IMR-90 (cell line): ENCODE measurements at regions not wholly inside any gene's neighbourhood (a gene's known extent, or its start where the extent isn't known, plus 50 kb on each side); places are given as distances from the start of the nearest gene placed in this dataset.

Experiments used
- ATAC-seq: fragments of 200-7000 bp; cut with Tn5 transposase; 2 replicates; pipeline ENCODE4 v1.9.1; 2020; ENCODE audit warnings: low read depth, mild to moderate bottlenecking, moderate library complexity
- BruUV-seq: library from RNA; stranded (reverse); fragments of 400-500 nt; replicated peaks from 2 replicates; lab custom pipeline; 2021; lab: Mats Ljungman, UMichigan
- CTCF ChIA-PET: fragments of 300-600 bp; formaldehyde crosslinking; extraction: SDS; loops from one replicate; lab custom pipeline; 2021; ENCODE audit warnings: antibody characterized with exemption; lab: Yijun Ruan, JAX
- POLR2A ChIA-PET: fragments of 300-600 bp; sonication (Branson Sonifier 250); formaldehyde crosslinking; loops from one replicate; lab custom pipeline; 2022; ENCODE audit warnings: antibody characterized with exemption; ENCODE audit not compliant: unreplicated experiment; lab: Charles Lee
- DNase-seq: peaks from one replicate; pipeline ENCODE4 v3.0.0; 2013
- H2AFZ ChIP-seq: replicated peaks from 2 replicates; pipeline ENCODE3; 2013; ENCODE audit warnings: low read length, mild to moderate bottlenecking; ENCODE audit not compliant: poor library complexity
- H2AK5ac ChIP-seq: 2 replicates; pipeline ENCODE4 v1.6.1; 2013; ENCODE audit warnings: low read depth, low read length, inconsistent platforms
- H2AK9ac ChIP-seq: replicated peaks from 2 replicates; pipeline ENCODE3; 2013; ENCODE audit warnings: mild to moderate bottlenecking, low read depth, low read length, moderate library complexity; ENCODE audit not compliant: poor library complexity
- H2BK120ac ChIP-seq: 2 replicates; pipeline ENCODE4 v1.6.1; 2013; ENCODE audit warnings: low read depth, low read length, inconsistent platforms
- H2BK15ac ChIP-seq: 3 replicates; pipeline ENCODE4 v1.6.1; 2013; ENCODE audit warnings: low read depth, low read length, inconsistent platforms
- H2BK20ac ChIP-seq: 2 replicates; pipeline ENCODE4 v1.6.1; 2013; ENCODE audit warnings: low read depth, mild to moderate bottlenecking, inconsistent platforms, low read length, moderate library complexity
- H2BK5ac ChIP-seq: 2 replicates; pipeline ENCODE4 v1.6.1; 2013; ENCODE audit warnings: mild to moderate bottlenecking, low read depth, low read length, inconsistent platforms; ENCODE audit not compliant: poor library complexity, severe bottlenecking
- H3K14ac ChIP-seq: replicated peaks from 2 replicates; pipeline ENCODE4 v1.6.1; 2013; ENCODE audit warnings: low read depth, low read length, inconsistent platforms
- H3K18ac ChIP-seq: 2 replicates; pipeline ENCODE4 v1.6.1; 2013; ENCODE audit warnings: low read depth, low read length, control low read depth
- H3K23ac ChIP-seq: 2 replicates; pipeline ENCODE4 v1.6.1; 2013; ENCODE audit warnings: low read depth, low read length, inconsistent platforms
- H3K27ac ChIP-seq: 2 replicates; pipeline ENCODE4 v1.5.1; 2013; ENCODE audit warnings: mild to moderate bottlenecking, control low read depth, low read length; ENCODE audit not compliant: insufficient read depth
- H3K27me3 ChIP-seq: 2 replicates; pipeline ENCODE4 v1.6.1; 2013; ENCODE audit warnings: low read length; ENCODE audit not compliant: control insufficient read depth, insufficient read depth
- H3K36me3 ChIP-seq: 2 replicates; pipeline ENCODE4 v1.6.1; 2013; ENCODE audit warnings: low read length, mixed read lengths; ENCODE audit not compliant: control insufficient read depth, insufficient read depth
- H3K4ac ChIP-seq: 2 replicates; pipeline ENCODE4 v1.6.1; 2013; ENCODE audit warnings: low read depth, low read length, inconsistent platforms
- H3K4me1 ChIP-seq: 2 replicates; pipeline ENCODE4 v1.6.1; 2013; ENCODE audit warnings: low read length, mixed read lengths; ENCODE audit not compliant: control insufficient read depth, insufficient read depth
- H3K4me2 ChIP-seq: 2 replicates; pipeline ENCODE4 v1.6.1; 2013; ENCODE audit warnings: low read depth, mild to moderate bottlenecking, control low read depth, low read length, moderate library complexity
- H3K4me3 ChIP-seq: 2 replicates; pipeline ENCODE4 v1.5.1; 2013; ENCODE audit warnings: low read depth, mild to moderate bottlenecking, control low read depth, low read length, moderate library complexity; ENCODE audit not compliant: insufficient read depth
- H3K56ac ChIP-seq: 2 replicates; pipeline ENCODE4 v1.6.1; 2013; ENCODE audit warnings: low read length, inconsistent platforms; ENCODE audit not compliant: insufficient read depth; ENCODE audit errors: extremely low read depth
- H3K79me1 ChIP-seq, 2 experiments: 2 replicates each; pipeline ENCODE4 v1.6.1; 2013; ENCODE audit warnings: low read length in 2 of 2, inconsistent platforms in 1 of 2, low read depth in 1 of 2
- H3K9ac ChIP-seq: 2 replicates; pipeline ENCODE4 v1.6.1; 2013; ENCODE audit warnings: low read depth, low read length, control low read depth
- H3K9me1 ChIP-seq: 2 replicates; pipeline ENCODE4 v1.6.1; 2013; ENCODE audit warnings: low read length, inconsistent platforms; ENCODE audit not compliant: insufficient read depth
- H3K9me3 ChIP-seq: 2 replicates; pipeline ENCODE4 v1.6.1; 2013; ENCODE audit warnings: low read length; ENCODE audit not compliant: control insufficient read depth, insufficient read depth
- H4K20me1 ChIP-seq: 2 replicates; pipeline ENCODE4 v1.6.1; 2013; ENCODE audit warnings: low read length, inconsistent platforms; ENCODE audit not compliant: insufficient read depth
- H4K5ac ChIP-seq: 2 replicates; pipeline ENCODE4 v1.6.1; 2013; ENCODE audit warnings: mild to moderate bottlenecking, low read depth, low read length, control low read depth
- H4K8ac ChIP-seq, 2 experiments: 2 replicates each; pipeline ENCODE4 v1.6.1; 2013; ENCODE audit warnings: low read depth in 2 of 2, low read length in 2 of 2, control low read depth in 1 of 2, inconsistent platforms in 1 of 2
- H4K91ac ChIP-seq: 2 replicates; pipeline ENCODE4 v1.6.1; 2013; ENCODE audit warnings: low read depth, low read length, inconsistent platforms; ENCODE audit not compliant: insufficient read depth
- BHLHE40 ChIP-seq: fragments of 150-350 bp; IDR thresholded peaks from 2 replicates; pipeline ENCODE4 v1.6.1; 2016; ENCODE audit warnings: mild to moderate bottlenecking, low read depth, low read length
- CEBPB ChIP-seq: IDR thresholded peaks from 2 replicates; pipeline ENCODE4 v1.6.1; 2012; ENCODE audit warnings: low read depth, low read length, improper control_type of control experiment
- NFE2L2 ChIP-seq: fragments of 150-350 bp; IDR thresholded peaks from 2 replicates; pipeline ENCODE4 v1.6.1; 2016; ENCODE audit warnings: low read depth, mild to moderate bottlenecking, low read length
- POLR2A ChIP-seq: IDR thresholded peaks from 2 replicates; pipeline ENCODE4 v1.6.1; 2012; ENCODE audit warnings: mild to moderate bottlenecking, low read depth, low read length
- RAD21 ChIP-seq: IDR thresholded peaks from 2 replicates; pipeline ENCODE4 v1.6.1; 2012; ENCODE audit warnings: low read length, improper control_type of control experiment
- RFX5 ChIP-seq: IDR thresholded peaks from 2 replicates; pipeline ENCODE4 v1.8.0; 2012; ENCODE audit warnings: low read depth, mild to moderate bottlenecking, low read length, moderate library complexity
- SMC3 ChIP-seq: fragments of 150-350 bp; IDR thresholded peaks from 2 replicates; pipeline ENCODE4 v1.6.1; 2016; ENCODE audit warnings: low read depth, mild to moderate bottlenecking, antibody characterized with exemption, low read length, moderate library complexity
- WGBS, 2 experiments: methylation state at CpG; one replicate each; pipeline versions ENCODE4 v1.1.5 to v1.1.7; 2013; ENCODE audit warnings: missing lambda C conversion rate in 2 of 2; ENCODE audit not compliant: insufficient read length in 1 of 2; ENCODE audit errors: extremely low coverage in 2 of 2; 5-methylcytosine and 5-hydroxymethylcytosine counted together
- dilution Hi-C: fragments of 300-500 bp; cut with HindIII; formaldehyde crosslinking; loops from one replicate; pipeline ENCODE4 v1.14.3; 2018; ENCODE audit warnings: low sequenced_read_pairs; ENCODE audit not compliant: unreplicated experiment
- in situ Hi-C: fragments of 300-500 bp; cut with MboI; formaldehyde crosslinking; loops from 3 replicates; pipeline ENCODE4 v1.14.3; 2019; ENCODE audit warnings: low sequenced_read_pairs, inconsistent platforms, mixed read lengths
- intact Hi-C: fragments of 100-400 bp; cut with micrococcal nuclease; formaldehyde crosslinking; loops from 2 replicates; pipeline ENCODE4 v1.10.0; 2022
- TF ChIP-seq, protein P1 (sequence below): conservative IDR thresholded peaks from 2 replicates; pipeline ENCODE4 v1.5.1; 2012; ENCODE audit warnings: mild to moderate bottlenecking, low read depth, low read length, improper control_type of control experiment

DNA sequence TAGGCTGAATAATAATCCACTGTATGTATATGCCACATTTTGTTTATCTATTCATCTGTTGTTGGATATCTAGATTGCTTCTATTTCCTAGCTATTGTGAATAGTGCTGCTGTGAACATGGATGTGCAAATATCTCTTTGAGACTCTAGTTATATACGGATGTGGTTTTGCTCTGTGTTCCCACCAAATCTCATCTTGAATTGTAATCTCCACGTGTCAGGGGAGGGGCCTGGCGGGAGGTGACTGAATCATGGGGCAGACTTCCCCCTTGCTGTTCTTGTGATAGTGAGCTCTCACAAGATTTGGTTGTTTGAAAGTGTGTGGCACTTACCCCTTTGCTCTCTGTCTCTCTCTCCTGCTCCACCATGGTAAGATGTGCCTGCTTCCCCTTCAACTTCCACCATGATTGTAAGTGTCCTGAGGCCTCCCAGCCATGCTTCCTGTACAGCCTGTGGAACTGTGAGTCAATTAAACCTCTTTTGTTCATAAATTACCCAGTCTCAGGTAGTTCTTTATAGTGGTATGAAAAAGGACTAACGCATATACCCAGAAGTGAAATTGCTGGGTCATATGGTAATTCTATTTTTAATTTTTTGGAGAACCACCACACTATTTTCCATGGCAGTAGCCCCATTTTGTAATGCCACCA, 86.1 kb upstream of the UPP2 start:
- intact Hi-C loops (no loop called here), dilution Hi-C loops (no loop called here), in situ Hi-C loops (loop anchor here (25.0 kb wide), 1 partner anchor 378 kb away; the partner anchor contains the start of gene ACVR1C)
- no TSS peak for BruUV-seq
- no peak overlapping the region for H3K4me3 ChIP-seq
- no peak overlapping the region for H3K23ac ChIP-seq
- no peak overlapping the region for H4K8ac ChIP-seq
- no peak overlapping the region for H3K56ac ChIP-seq
- DNase-seq (no peak), ATAC-seq (no peak)
- no peaks in the 10 kb centered on the region for H3K9me1 ChIP-seq
- H3K9ac ChIP-seq = no peak overlapping the region
- H4K5ac ChIP-seq = no peak overlapping the region
- H2AK5ac ChIP-seq = no peak overlapping the region
- ChIA-PET POLR2A (no interaction called here), CTCF (no interaction called here)
- no peak overlapping the region for H3K27ac ChIP-seq
- no peaks in the 10 kb centered on the region for H3K4me1 ChIP-seq
- no peak for TF ChIP-seq SMC3
- no peak for TF ChIP-seq POLR2A
- TF ChIP-seq NFE2L2 = no peak
- TF ChIP-seq BHLHE40 = no peak
- TF ChIP-seq RAD21 = no peak
- no peak for TF ChIP-seq CEBPB
- TF ChIP-seq, protein P1, sequence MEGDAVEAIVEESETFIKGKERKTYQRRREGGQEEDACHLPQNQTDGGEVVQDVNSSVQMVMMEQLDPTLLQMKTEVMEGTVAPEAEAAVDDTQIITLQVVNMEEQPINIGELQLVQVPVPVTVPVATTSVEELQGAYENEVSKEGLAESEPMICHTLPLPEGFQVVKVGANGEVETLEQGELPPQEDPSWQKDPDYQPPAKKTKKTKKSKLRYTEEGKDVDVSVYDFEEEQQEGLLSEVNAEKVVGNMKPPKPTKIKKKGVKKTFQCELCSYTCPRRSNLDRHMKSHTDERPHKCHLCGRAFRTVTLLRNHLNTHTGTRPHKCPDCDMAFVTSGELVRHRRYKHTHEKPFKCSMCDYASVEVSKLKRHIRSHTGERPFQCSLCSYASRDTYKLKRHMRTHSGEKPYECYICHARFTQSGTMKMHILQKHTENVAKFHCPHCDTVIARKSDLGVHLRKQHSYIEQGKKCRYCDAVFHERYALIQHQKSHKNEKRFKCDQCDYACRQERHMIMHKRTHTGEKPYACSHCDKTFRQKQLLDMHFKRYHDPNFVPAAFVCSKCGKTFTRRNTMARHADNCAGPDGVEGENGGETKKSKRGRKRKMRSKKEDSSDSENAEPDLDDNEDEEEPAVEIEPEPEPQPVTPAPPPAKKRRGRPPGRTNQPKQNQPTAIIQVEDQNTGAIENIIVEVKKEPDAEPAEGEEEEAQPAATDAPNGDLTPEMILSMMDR = no peak
- no peak for TF ChIP-seq RFX5
- no peak overlapping the region for H2AK9ac ChIP-seq
- no peak overlapping the region for H2BK5ac ChIP-seq
- no peak overlapping the region for H4K91ac ChIP-seq
- no peak overlapping the region for H3K14ac ChIP-seq
- peaks cover 6% of the 10 kb centered on the region; the same call in 1 of the 2 replicates for H3K27me3 ChIP-seq
- H3K4me2 ChIP-seq = no peak overlapping the region
- H3K79me1 ChIP-seq = no peaks in the 10 kb centered on the region
- H3K9me3 ChIP-seq = no peaks in the 10 kb centered on the region
- H3K4ac ChIP-seq = no peak overlapping the region
- no peak overlapping the region for H3K18ac ChIP-seq
- no peak overlapping the region for H2BK20ac ChIP-seq
- no peak overlapping the region for H2BK120ac ChIP-seq
- H2BK15ac ChIP-seq = no peak overlapping the region
- H2AFZ ChIP-seq = no peak overlapping the region
- no CpG with 5 or more reads among the region's 4 CpGs for WGBS, 2 experiments
- H4K20me1 ChIP-seq = no peaks in the 10 kb centered on the region
- no peaks in the 10 kb centered on the region for H3K36me3 ChIP-seq
